ENCODE measurements at regions not wholly inside any gene's neighbourhood (a gene's known extent, or its start where the extent isn't known, plus 50 kb on each side); places are given as distances from the start of the nearest gene placed in this dataset.

- Histone ChIP-seq H4K8ac (ENCODE audit: low read depth, low read length) (no peak overlapping the region), H3K4me1 (ENCODE audit: control insufficient read depth, low read depth, low read length) (peaks cover 19% of the 10 kb centered on the region)
- peak; percentile 97 for DNase-seq
Observed at GRCh38 chr12:124513297-124513867, 54.0 kb downstream of the NCOR2 start.

DNA sequence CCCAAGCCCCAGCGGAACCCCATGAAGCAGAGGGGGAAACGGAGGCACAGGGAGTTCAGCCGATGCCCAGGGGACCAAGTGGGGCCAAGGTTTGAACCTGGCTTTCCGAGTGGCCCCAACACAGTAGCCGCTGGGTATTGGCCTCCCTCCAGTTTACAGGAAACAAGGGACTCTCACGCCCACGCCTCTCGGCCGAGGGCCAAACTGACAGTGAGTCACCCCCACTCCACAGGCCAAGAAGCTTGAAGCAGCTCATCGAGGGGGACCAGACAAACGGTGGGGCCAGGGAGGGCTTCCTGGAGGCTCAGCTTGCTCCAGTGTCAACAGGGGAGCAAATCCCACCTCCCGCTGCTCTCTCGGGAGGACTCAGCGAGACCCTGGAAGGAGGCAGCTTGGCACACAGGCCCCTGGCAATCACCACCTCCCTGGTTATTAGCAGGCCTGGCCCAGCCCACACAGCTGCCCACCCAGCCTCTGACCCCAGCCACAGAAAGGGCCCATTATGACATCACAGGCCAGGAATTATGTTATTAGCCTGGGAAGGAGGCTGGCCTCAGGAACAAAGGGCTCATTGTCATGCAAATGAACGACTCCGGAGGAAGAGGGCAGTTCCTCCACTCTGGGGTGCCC, 54.6 kb downstream of the NCOR2 start:
- Histone ChIP-seq H3K27me3 (ENCODE audit: insufficient read depth, low read length, poor library complexity) (no peaks in the 10 kb centered on the region), H3K4me1 (ENCODE audit: control insufficient read depth, low read depth, low read length) (peaks cover 19% of the 10 kb centered on the region), H3K79me2 (ENCODE audit: control insufficient read depth, insufficient read depth, low read length) (peaks cover 80% of the 10 kb centered on the region), H3K4ac (ENCODE audit: low read depth, low read length) (peak overlapping the region; percentile 17), H3K56ac (ENCODE audit: low read length) (peak overlapping the region; percentile 83), H4K8ac (ENCODE audit: low read depth, low read length) (no peak overlapping the region), H2BK15ac (replicated peaks; ENCODE audit: low read depth) (no peak overlapping the region), H2AK5ac (ENCODE audit: low read length) (peak overlapping the region; percentile 74), H2BK5ac (ENCODE audit: low read length) (peak overlapping the region; percentile 85), H3K79me1 (ENCODE audit: low read length) (peaks cover 47% of the 10 kb centered on the region), H3K4me2 (ENCODE audit: low read length) (no peak overlapping the region), H3K4me3 (ENCODE audit: low read length) (no peak overlapping the region), H2BK120ac (ENCODE audit: low read depth, low read length) (no peak overlapping the region), H3K23ac (ENCODE audit: low read length) (peak overlapping the region; percentile 83), H4K5ac (ENCODE audit: low read length) (no peak overlapping the region), H3K18ac (ENCODE audit: low read length) (peak overlapping the region; percentile 43), H3K27ac (ENCODE audit: low read depth, low read length) (peak overlapping the region; percentile 69), H3K36me3 (ENCODE audit: control insufficient read depth, insufficient read depth, low read length) (peaks cover 1% of the 10 kb centered on the region), H3K9ac (ENCODE audit: low read length) (peak overlapping the region; percentile 58)
- no CpG with 5 or more reads among the region's 16 CpGs for WGBS (ENCODE audit: extremely low coverage, insufficient coverage, low lambda C conversion rate)
- DNase-seq: peak; percentile 98

More at GRCh38 chr12:124513297-124513867, 54.0 kb downstream of the NCOR2 start:
- H3K27me3 ChIP-seq (ENCODE audit: insufficient read depth, low read length, poor library complexity): no peaks in the 10 kb centered on the region
- H2AK5ac ChIP-seq (ENCODE audit: low read length): peak overlapping the region; percentile 18
- H3K4ac ChIP-seq (ENCODE audit: low read depth, low read length): no peak overlapping the region
- peaks cover 79% of the 10 kb centered on the region for H3K79me2 ChIP-seq (ENCODE audit: control insufficient read depth, insufficient read depth, low read length)
- peak overlapping the region; percentile 25 for H3K4me2 ChIP-seq (ENCODE audit: low read length)
- no CpG with 5 or more reads among the region's 7 CpGs for WGBS (ENCODE audit: extremely low coverage, insufficient coverage, low lambda C conversion rate)
- H3K79me1 ChIP-seq (ENCODE audit: low read length): peaks cover 42% of the 10 kb centered on the region
- no peak overlapping the region for H3K18ac ChIP-seq (ENCODE audit: low read length)
- H3K36me3 ChIP-seq (ENCODE audit: control insufficient read depth, insufficient read depth, low read length): peaks cover 1% of the 10 kb centered on the region
- H3K27ac ChIP-seq (ENCODE audit: low read depth, low read length): peak overlapping the region; percentile 55
- peak overlapping the region; percentile 56 for H3K9ac ChIP-seq (ENCODE audit: low read length)
- peak overlapping the region; percentile 83 for H3K56ac ChIP-seq (ENCODE audit: low read length)
- H2BK15ac ChIP-seq (replicated peaks; ENCODE audit: low read depth): no peak overlapping the region
- no peak overlapping the region for H4K5ac ChIP-seq (ENCODE audit: low read length)
- H2BK5ac ChIP-seq (ENCODE audit: low read length): peak overlapping the region; percentile 79
- H2BK120ac ChIP-seq (ENCODE audit: low read depth, low read length): no peak overlapping the region
- H3K23ac ChIP-seq (ENCODE audit: low read length): no peak overlapping the region
- no peak overlapping the region for H3K4me3 ChIP-seq (ENCODE audit: low read length)

- no peak overlapping the region for H4K5ac ChIP-seq (ENCODE audit: low read length)
- no CpG with 5 or more reads among the region's 23 CpGs for WGBS (ENCODE audit: extremely low coverage, insufficient coverage, low lambda C conversion rate)
- H3K79me1 ChIP-seq (ENCODE audit: low read length): peaks cover 48% of the 10 kb centered on the region
- no peak overlapping the region for H3K4ac ChIP-seq (ENCODE audit: low read depth, low read length)
- peak overlapping the region; percentile 25 for H3K56ac ChIP-seq (ENCODE audit: low read length)
- H3K36me3 ChIP-seq (ENCODE audit: control insufficient read depth, insufficient read depth, low read length): peaks cover 1% of the 10 kb centered on the region
- H3K27ac ChIP-seq (ENCODE audit: low read depth, low read length): no peak overlapping the region
- no peak overlapping the region for H4K8ac ChIP-seq (ENCODE audit: low read depth, low read length)
- no peak overlapping the region for H2BK120ac ChIP-seq (ENCODE audit: low read depth, low read length)
- no peak for DNase-seq
- no peak overlapping the region for H2BK5ac ChIP-seq (ENCODE audit: low read length)
- H2BK15ac ChIP-seq (replicated peaks; ENCODE audit: low read depth): no peak overlapping the region
- no peak overlapping the region for H3K23ac ChIP-seq (ENCODE audit: low read length)
- H3K4me2 ChIP-seq (ENCODE audit: low read length): no peak overlapping the region
- H3K27me3 ChIP-seq (ENCODE audit: insufficient read depth, low read length, poor library complexity): no peaks in the 10 kb centered on the region
- no peak overlapping the region for H3K9ac ChIP-seq (ENCODE audit: low read length)
- H2AK5ac ChIP-seq (ENCODE audit: low read length): no peak overlapping the region
- peaks cover 78% of the 10 kb centered on the region for H3K79me2 ChIP-seq (ENCODE audit: control insufficient read depth, insufficient read depth, low read length)
- no peak overlapping the region for H3K4me3 ChIP-seq (ENCODE audit: low read length)
- no peak overlapping the region for H3K18ac ChIP-seq (ENCODE audit: low read length)
- H3K4me1 ChIP-seq (ENCODE audit: control insufficient read depth, low read depth, low read length): peaks cover 22% of the 10 kb centered on the region
Observed at GRCh38 chr12:124511259-124511985, 56.0 kb downstream of the NCOR2 start.

DNA sequence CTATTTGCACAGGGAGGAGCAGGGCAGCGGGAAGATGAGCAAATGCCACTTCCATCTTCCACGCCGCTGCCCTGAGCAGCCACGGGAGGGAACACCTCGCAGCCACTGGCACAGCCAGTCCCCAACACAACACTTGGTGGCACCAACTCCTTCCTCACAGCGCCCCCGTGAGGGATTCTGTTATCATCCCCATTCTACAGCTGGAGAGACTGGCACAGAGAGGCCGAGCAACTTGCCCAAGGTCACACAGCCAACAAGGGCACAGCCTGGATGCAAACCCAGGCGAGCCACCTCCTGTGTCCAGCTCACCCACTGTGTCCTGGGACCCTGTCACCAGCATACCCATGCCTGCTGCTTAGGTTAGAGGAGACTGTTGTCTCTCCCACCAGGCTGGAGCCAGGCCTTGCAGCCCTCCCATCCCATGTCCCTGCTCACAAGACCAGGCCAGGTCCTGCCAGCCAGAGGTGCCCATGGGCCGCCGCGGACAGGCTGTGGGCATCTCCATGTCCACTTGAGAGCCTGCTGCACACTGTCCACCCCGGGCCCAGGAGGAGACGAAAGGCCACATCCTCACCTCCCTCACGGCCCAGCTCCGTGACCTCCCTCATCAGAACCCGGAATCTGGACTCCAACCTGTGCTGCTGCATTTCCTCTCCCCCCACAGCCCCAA, 57.0 kb downstream of the NCOR2 start:
- H3K4ac ChIP-seq (ENCODE audit: low read depth, low read length): no peak overlapping the region
- no CpG with 5 or more reads among the region's 17 CpGs for WGBS (ENCODE audit: extremely low coverage, insufficient coverage, low lambda C conversion rate)
- H3K4me1 ChIP-seq (ENCODE audit: control insufficient read depth, low read depth, low read length): peaks cover 23% of the 10 kb centered on the region
- no peak overlapping the region for H2AK5ac ChIP-seq (ENCODE audit: low read length)
- peaks cover 75% of the 10 kb centered on the region for H3K79me2 ChIP-seq (ENCODE audit: control insufficient read depth, insufficient read depth, low read length)
- H3K9ac ChIP-seq (ENCODE audit: low read length): peak overlapping the region; percentile 41
- no peak overlapping the region for H4K5ac ChIP-seq (ENCODE audit: low read length)
- H3K79me1 ChIP-seq (ENCODE audit: low read length): peaks cover 47% of the 10 kb centered on the region
- H3K18ac ChIP-seq (ENCODE audit: low read length): no peak overlapping the region
- no peak overlapping the region for H2BK15ac ChIP-seq (replicated peaks; ENCODE audit: low read depth)
- H3K4me2 ChIP-seq (ENCODE audit: low read length): no peak overlapping the region
- no peak for DNase-seq
- H3K56ac ChIP-seq (ENCODE audit: low read length): peak overlapping the region; percentile 72
- no peak overlapping the region for H3K27ac ChIP-seq (ENCODE audit: low read depth, low read length)
- peaks cover under 1% of the 10 kb centered on the region for H3K36me3 ChIP-seq (ENCODE audit: control insufficient read depth, insufficient read depth, low read length)
- H3K27me3 ChIP-seq (ENCODE audit: insufficient read depth, low read length, poor library complexity): no peaks in the 10 kb centered on the region
- peak overlapping the region; percentile 82 for H3K23ac ChIP-seq (ENCODE audit: low read length)
- H3K4me3 ChIP-seq (ENCODE audit: low read length): no peak overlapping the region
- H4K8ac ChIP-seq (ENCODE audit: low read depth, low read length): no peak overlapping the region
- peak overlapping the region; percentile 21 for H2BK5ac ChIP-seq (ENCODE audit: low read length)
- H2BK120ac ChIP-seq (ENCODE audit: low read depth, low read length): no peak overlapping the region

- peak overlapping the region; percentile 20 for H3K27ac ChIP-seq (ENCODE audit: low read depth, low read length)
Observed at GRCh38 chr12:124509676-124510300, 57.6 kb downstream of the NCOR2 start.

More at GRCh38 chr12:124509676-124510300, 57.6 kb downstream of the NCOR2 start:
- no peak overlapping the region for H2BK15ac ChIP-seq (replicated peaks; ENCODE audit: low read depth)
- H3K36me3 ChIP-seq (ENCODE audit: control insufficient read depth, insufficient read depth, low read length): no peaks in the 10 kb centered on the region
- H3K79me2 ChIP-seq (ENCODE audit: control insufficient read depth, insufficient read depth, low read length): peaks cover 73% of the 10 kb centered on the region
- H3K4me2 ChIP-seq (ENCODE audit: low read length): no peak overlapping the region
- H3K9ac ChIP-seq (ENCODE audit: low read length): peak overlapping the region; percentile 41
- no peak overlapping the region for H4K5ac ChIP-seq (ENCODE audit: low read length)
- H3K4me3 ChIP-seq (ENCODE audit: low read length): no peak overlapping the region
- peaks cover 23% of the 10 kb centered on the region for H3K4me1 ChIP-seq (ENCODE audit: control insufficient read depth, low read depth, low read length)
- no peak overlapping the region for H2BK120ac ChIP-seq (ENCODE audit: low read depth, low read length)
- H3K18ac ChIP-seq (ENCODE audit: low read length): no peak overlapping the region
- H2AK5ac ChIP-seq (ENCODE audit: low read length): no peak overlapping the region
- no CpG with 5 or more reads among the region's 16 CpGs for WGBS (ENCODE audit: extremely low coverage, insufficient coverage, low lambda C conversion rate)
- H3K23ac ChIP-seq (ENCODE audit: low read length): peak overlapping the region; percentile 33
- DNase-seq: peak; percentile 68
- peak overlapping the region; percentile 72 for H3K56ac ChIP-seq (ENCODE audit: low read length)
- peaks cover 46% of the 10 kb centered on the region for H3K79me1 ChIP-seq (ENCODE audit: low read length)
- H3K4ac ChIP-seq (ENCODE audit: low read depth, low read length): no peak overlapping the region
- H2BK5ac ChIP-seq (ENCODE audit: low read length): peak overlapping the region; percentile 21
- H3K27me3 ChIP-seq (ENCODE audit: insufficient read depth, low read length, poor library complexity): no peaks in the 10 kb centered on the region
- H4K8ac ChIP-seq (ENCODE audit: low read depth, low read length): no peak overlapping the region

Measured in mesendoderm (in vitro differentiated cells).